ENCODE measurements at regions not wholly inside any gene's neighbourhood (a gene's known extent, or its start where the extent isn't known, plus 50 kb on each side); places are given as distances from the start of the nearest gene placed in this dataset.

- no peak for TF ChIP-seq CTCF (IDR thresholded peaks at IDR 0.05 in 2 of 3, conservative IDR thresholded peaks at IDR 0.05 in 1 of 3; ENCODE audit: borderline replicate concordance in 1 of 3, insufficient read depth in 1 of 3, low read depth in 2 of 3, low read length in 2 of 3)
- no peak for TF ChIP-seq SRF (IDR thresholded peaks at IDR 0.05; ENCODE audit: low read depth)
- no peak for TF ChIP-seq POLR2AphosphoS5 (IDR thresholded peaks at IDR 0.05; ENCODE audit: low read depth, low read length)
These were observed 423.2 kb downstream of the KLF5 start for GRCh38 chr13:73481886-73482445.

Measured in HCT116 (cell line).